ENCODE measurements at regions not wholly inside any gene's neighbourhood (a gene's known extent, or its start where the extent isn't known, plus 50 kb on each side); places are given as distances from the start of the nearest gene placed in this dataset.
"Not testable (repeated sequence)": the region's sequence is repeated elsewhere in the genome, so short reads cannot be mapped to it uniquely, and the experiment has no call there.

GRCh38 chr15:47047981-47048380 is 669.3 kb upstream of the SEMA6D start:
- TF ChIP-seq POLR2A (IDR thresholded peaks at IDR 0.05; ENCODE audit: low read depth, low read length); JUNB (IDR thresholded peaks at IDR 0.05); ZBTB33 (IDR thresholded peaks at IDR 0.05); YY1 (IDR thresholded peaks at IDR 0.05; ENCODE audit: low read depth, low read length); FOS (IDR thresholded peaks at IDR 0.05; ENCODE audit: borderline replicate concordance, extremely low read depth, insufficient read length): not testable (repeated sequence)

All from GM12878 (cell line).